Ovary (tissue), 7 donors: ENCODE measurements at regions not wholly inside any gene's neighbourhood (a gene's known extent, or its start where the extent isn't known, plus 50 kb on each side); places are given as distances from the start of the nearest gene placed in this dataset.

Experiments used
- DNase-seq, 5 donors: peaks; one replicate each; pipeline ENCODE4 v3.0.0-alpha.2; 2019 to 2020
- H3K27ac ChIP-seq, 2 donors: fragments of 200-600 bp; one replicate each; pipeline versions ENCODE4 v1.5.1 to v1.8.0; 2019 to 2022
- H3K27me3 ChIP-seq: fragments of 200-600 bp; one replicate; pipeline ENCODE4 v1.8.0; 2022
- H3K36me3 ChIP-seq: fragments of 200-600 bp; sonication (generic); one replicate; pipeline ENCODE4 v1.5.1; 2019
- H3K4me1 ChIP-seq: one replicate; pipeline ENCODE4 v1.8.1; 2013; ENCODE audit warnings: mild to moderate bottlenecking, moderate library complexity; ENCODE audit not compliant: insufficient read depth
- H3K4me3 ChIP-seq: fragments of 200-600 bp; sonication (generic); one replicate; pipeline ENCODE4 v1.5.1; 2017
- H3K9me3 ChIP-seq, 2 donors: fragments of 200-600 bp in 1 of 2; sonication (generic) in 1 of 2; one replicate each; pipeline versions ENCODE4 v1.5.1 to v1.8.1; 2013 to 2019; ENCODE audit warnings: mild to moderate bottlenecking in 1 of 2, moderate library complexity in 1 of 2
- EP300 ChIP-seq: sonication (generic); formaldehyde crosslinking; IDR thresholded peaks from one replicate; pipeline ENCODE4 v1.6.1; 2017; ENCODE audit warnings: antibody characterized with exemption
- POLR2A ChIP-seq: fragments of 450-650 bp; IDR thresholded peaks from one replicate; pipeline ENCODE4 v1.6.1; 2017; ENCODE audit warnings: antibody characterized with exemption, mild to moderate bottlenecking, moderate library complexity
- WGBS, 3 donors: extraction: QIAGEN DNeasy Blood & Tissue Kit in 1 of 3; methylation state at CpG; one replicate each; pipeline versions ENCODE4 v1.1.5 to v1.1.7; 2013 to 2017; 5-methylcytosine and 5-hydroxymethylcytosine counted together
- intact Hi-C, 4 donors: fragments of 100-400 bp; cut with DNase I; formaldehyde crosslinking; loops; one replicate each; pipeline versions ENCODE4 v1.11.0 to v1.15.1; 2022 to 2023
- TF ChIP-seq, protein P1 (sequence below), 3 donors: fragments of 450-650 bp in 2 of 3; fragments of 200-600 bp in 1 of 3; IDR thresholded peaks; one replicate each; pipeline versions ENCODE4 v1.5.1 to v1.8.0; 2016 to 2022; ENCODE audit warnings: antibody characterized with exemption in 3 of 3, mild to moderate bottlenecking in 1 of 3
- donor health status: DM: no; HTN: no; CAD: no; lungs with moderate emphysema.
- donor health status: DM: no; HTN: no; CAD: no.
- donor health status: Bipolar disorder and iron deficiency.
- donor health status: DM: no; HTN: no; CAD: no.
- donor health status: DM: yes; HTN: yes; CAD: no.

DNA sequence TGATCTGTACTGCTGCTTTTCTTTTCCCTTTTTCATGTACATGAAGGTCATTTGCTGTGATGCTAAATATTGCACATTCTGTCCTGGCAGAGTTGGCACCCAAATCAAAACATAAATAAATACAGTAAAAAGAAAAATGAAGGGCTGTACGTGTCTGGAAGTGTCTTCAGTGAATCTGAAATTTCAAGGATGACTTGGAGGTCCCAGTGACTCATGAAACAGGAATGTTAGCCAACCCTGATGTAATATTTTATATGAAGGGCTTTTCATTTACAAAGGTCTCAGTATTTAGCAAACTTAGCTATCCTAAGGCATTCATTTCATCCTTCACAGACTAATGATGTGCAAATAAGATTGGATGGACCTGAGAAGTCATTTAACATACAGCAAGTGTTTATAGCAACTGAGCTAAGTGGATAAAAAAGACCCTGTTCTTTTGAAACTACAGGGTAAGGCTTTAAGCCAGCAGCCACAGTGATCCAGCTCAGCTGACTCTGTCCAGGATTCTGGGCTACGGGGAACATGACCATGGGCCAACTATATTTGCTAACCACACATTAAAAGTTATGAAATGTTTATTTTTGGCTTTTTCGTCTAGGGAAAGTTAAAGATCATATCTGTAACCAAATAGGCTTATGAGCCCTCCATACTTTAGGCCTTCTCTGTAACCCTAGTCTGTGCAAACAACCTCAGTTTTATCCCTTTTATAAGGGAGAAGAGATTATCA lies 104.0 kb upstream of the DMRTA1 start:
- Histone ChIP-seq H3K36me3 (no peaks in the 10 kb centered on the region), H3K27me3 (no peaks in the 10 kb centered on the region), H3K4me3 (no peak overlapping the region), H3K9me3 (no peaks in the 10 kb centered on the region), H3K27ac (no peak overlapping the region), H3K4me1 (no peaks in the 10 kb centered on the region)
- TF ChIP-seq EP300 (no peak), POLR2A (no peak)
- TF ChIP-seq, protein P1, sequence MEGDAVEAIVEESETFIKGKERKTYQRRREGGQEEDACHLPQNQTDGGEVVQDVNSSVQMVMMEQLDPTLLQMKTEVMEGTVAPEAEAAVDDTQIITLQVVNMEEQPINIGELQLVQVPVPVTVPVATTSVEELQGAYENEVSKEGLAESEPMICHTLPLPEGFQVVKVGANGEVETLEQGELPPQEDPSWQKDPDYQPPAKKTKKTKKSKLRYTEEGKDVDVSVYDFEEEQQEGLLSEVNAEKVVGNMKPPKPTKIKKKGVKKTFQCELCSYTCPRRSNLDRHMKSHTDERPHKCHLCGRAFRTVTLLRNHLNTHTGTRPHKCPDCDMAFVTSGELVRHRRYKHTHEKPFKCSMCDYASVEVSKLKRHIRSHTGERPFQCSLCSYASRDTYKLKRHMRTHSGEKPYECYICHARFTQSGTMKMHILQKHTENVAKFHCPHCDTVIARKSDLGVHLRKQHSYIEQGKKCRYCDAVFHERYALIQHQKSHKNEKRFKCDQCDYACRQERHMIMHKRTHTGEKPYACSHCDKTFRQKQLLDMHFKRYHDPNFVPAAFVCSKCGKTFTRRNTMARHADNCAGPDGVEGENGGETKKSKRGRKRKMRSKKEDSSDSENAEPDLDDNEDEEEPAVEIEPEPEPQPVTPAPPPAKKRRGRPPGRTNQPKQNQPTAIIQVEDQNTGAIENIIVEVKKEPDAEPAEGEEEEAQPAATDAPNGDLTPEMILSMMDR (IDR thresholded peaks at IDR 0.05) = no peak
- intact Hi-C loops = no loop called here
- WGBS, 3 donors = 12 to 26% (median 18%) methylated on average over 3 of the region's 3 CpGs
- DNase-seq = no peak

DNA sequence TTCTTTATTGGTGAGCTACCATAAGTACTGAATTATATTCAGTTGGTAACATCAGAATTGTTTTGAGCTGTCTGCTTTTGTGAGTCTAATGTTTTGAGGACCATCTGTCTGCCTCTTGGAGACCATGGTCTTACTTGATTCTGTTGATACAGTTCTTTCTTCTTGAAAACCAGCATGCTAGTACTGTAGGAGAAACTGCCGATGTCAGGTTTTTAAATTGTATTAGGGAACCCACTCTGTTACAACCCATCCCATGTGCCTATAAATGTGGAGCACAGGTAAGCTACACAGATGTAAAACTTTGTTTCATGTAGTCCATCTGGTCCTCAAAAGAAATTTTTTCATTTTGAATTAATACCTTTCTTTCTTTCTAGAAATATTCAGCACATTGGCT lies 103.4 kb upstream of the DMRTA1 start:
- intact Hi-C loops = no loop called here
- Histone ChIP-seq H3K4me1 (no peaks in the 10 kb centered on the region), H3K27ac (no peak overlapping the region), H3K36me3 (no peaks in the 10 kb centered on the region), H3K4me3 (no peak overlapping the region), H3K27me3 (no peaks in the 10 kb centered on the region), H3K9me3 (no peaks in the 10 kb centered on the region)
- DNase-seq = no peak
- 94 to 97% (median 95%) methylated on average over 1 of the region's 1 CpG for WGBS, 3 donors
- TF ChIP-seq POLR2A (no peak), EP300 (no peak)
- TF ChIP-seq, protein P1 (IDR thresholded peaks at IDR 0.05) = no peak

DNA sequence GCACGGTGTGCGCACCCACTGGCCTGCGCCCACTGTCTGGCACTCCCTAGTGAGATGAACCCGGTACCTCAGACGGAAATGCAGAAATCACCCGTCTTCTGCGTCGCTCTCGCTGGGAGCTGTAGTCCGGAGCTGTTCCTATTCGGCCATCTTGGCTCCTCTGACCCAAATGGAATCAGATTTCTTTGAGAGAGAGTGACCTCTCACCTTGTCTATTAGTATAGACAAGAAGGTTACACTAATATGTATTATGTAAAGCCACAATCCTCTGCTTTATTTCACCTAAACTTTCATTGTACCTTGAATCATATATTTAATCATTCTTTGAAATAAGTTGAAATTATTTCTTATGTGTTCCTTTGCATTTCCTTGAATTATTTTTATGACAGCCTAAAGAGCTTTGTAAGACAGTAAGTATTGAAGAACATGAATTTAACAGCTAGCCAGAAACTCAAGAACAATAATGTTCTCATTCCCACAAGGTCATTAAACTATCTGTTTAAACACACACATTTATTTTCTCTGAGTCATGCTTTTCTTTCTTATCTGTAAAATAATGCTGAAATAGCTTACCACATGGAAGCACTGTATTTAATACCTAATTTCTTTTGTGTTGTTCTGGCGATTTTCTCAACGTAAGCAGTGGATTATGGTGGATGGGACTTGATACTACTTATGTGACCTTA lies 91.8 kb upstream of the DMRTA1 start:
- no peaks in the 10 kb centered on the region for H3K4me1 ChIP-seq
- TF ChIP-seq EP300 (no peak), POLR2A (no peak)
- TF ChIP-seq, protein P1 (IDR thresholded peaks at IDR 0.05) = no peak
- DNase-seq = no peak
- no peaks in the 10 kb centered on the region for H3K27me3 ChIP-seq
- H3K27ac ChIP-seq = no peak overlapping the region
- 71 to 85% (median 82%) methylated on average over 10 to 11 of the region's 13 CpGs for WGBS, 3 donors
- no peak overlapping the region for H3K4me3 ChIP-seq
- intact Hi-C loops = no loop called here
- H3K9me3 ChIP-seq = no peaks in the 10 kb centered on the region
- no peaks in the 10 kb centered on the region for H3K36me3 ChIP-seq

DNA sequence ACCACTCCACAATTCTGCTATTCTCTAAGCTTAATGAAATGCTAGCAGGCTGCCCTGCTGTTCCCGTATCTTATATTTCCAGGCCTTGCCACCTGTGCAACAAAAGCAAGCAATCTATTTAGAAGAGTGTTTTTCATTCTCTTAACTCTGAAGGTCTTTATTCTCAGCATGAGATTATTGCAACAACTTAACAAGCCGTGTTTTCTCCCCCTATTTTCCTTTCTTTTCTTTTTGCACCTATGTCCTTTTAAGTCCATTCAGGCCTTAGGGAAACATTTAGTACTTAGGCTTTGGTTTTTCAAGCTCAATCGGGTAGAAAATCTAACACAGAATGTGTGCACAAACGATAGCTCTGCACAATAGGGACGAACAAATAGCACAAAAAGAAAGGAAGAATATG lies 89.6 kb upstream of the DMRTA1 start:
- Histone ChIP-seq H3K4me3 (no peak overlapping the region), H3K36me3 (no peaks in the 10 kb centered on the region), H3K27me3 (no peaks in the 10 kb centered on the region), H3K9me3 (no peaks in the 10 kb centered on the region), H3K4me1 (no peaks in the 10 kb centered on the region), H3K27ac (no peak overlapping the region)
- intact Hi-C loops = loop anchor here in 1 of 4 donors (1.0 kb wide), 1 partner anchor 36 kb away; no protein-coding TSS in a partner anchor
- TF ChIP-seq, protein P1 (IDR thresholded peaks at IDR 0.05) = no peak
- TF ChIP-seq POLR2A (no peak), EP300 (no peak)
- 69 to 77% (median 72%) methylated on average over 5 of the region's 5 CpGs for WGBS, 3 donors
- no peak for DNase-seq
